ENCODE measurements at regions not wholly inside any gene's neighbourhood (a gene's known extent, or its start where the extent isn't known, plus 50 kb on each side); places are given as distances from the start of the nearest gene placed in this dataset.

- 61 to 77% methylated on average over 2 of the region's 2 CpGs for WGBS, 2 donors
- no peak for DNase-seq
- Histone ChIP-seq H3K27ac (ENCODE audit: low read depth in 1 of 2, low read length in 1 of 2) (no peak overlapping the region), H3K27me3 (ENCODE audit: control insufficient read depth in 3 of 3, insufficient read depth in 3 of 3, low read length in 2 of 3) (no peaks in the 10 kb centered on the region), H3K36me3 (ENCODE audit: control insufficient read depth in 4 of 4, insufficient read depth in 4 of 4, low read length in 4 of 4) (no peaks in the 10 kb centered on the region), H3K4me3 (no peak overlapping the region), H3K4me1 (ENCODE audit: control insufficient read depth in 5 of 5, insufficient read depth in 5 of 5, low read length in 5 of 5) (no peaks in the 10 kb centered on the region), H3K9me3 (ENCODE audit: control insufficient read depth in 4 of 4, insufficient read depth in 3 of 4, low read length in 3 of 4) (peaks cover 0 to 4% (median 0%) of the 10 kb centered on the region in 4 donors), H3K9ac (ENCODE audit: insufficient read depth in 1 of 2, low read length in 2 of 2) (no peak overlapping the region)
- no peak for TF ChIP-seq CTCF (IDR thresholded peaks at IDR 0.05; ENCODE audit: control extremely low read depth, extremely low read depth)
- ATAC-seq (ENCODE audit: insufficient read depth, low FRiP score): no peak
Observed at GRCh38 chr7:119578116-119578515, 694.9 kb upstream of the KCND2 start.

DNA sequence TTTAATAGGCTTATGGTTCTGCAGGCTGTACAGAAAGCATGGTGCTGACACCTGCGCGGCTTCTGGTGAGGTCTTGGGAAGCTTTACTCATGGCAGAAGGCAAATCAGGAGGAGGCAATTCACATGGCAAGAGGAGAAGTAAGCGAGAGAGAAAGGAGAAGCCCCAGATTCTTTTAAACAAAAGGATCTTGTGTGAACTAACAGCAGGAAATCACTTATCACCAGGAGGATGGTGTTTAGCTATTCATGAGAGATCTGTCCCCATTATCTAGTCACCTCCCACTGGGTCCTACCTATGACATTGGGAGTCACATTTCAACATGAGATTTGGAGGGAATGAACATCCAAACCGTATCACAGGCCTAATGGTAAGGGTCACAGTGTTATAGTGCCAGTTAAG is 678.0 kb upstream of the KCND2 start:
- no peaks in the 10 kb centered on the region for H3K36me3 ChIP-seq (ENCODE audit: control insufficient read depth in 4 of 4, insufficient read depth in 4 of 4, low read length in 4 of 4)
- H3K4me3 ChIP-seq: no peak overlapping the region
- no peak overlapping the region for H3K27ac ChIP-seq (ENCODE audit: low read depth in 1 of 2, low read length in 1 of 2)
- H3K4me1 ChIP-seq (ENCODE audit: control insufficient read depth in 5 of 5, insufficient read depth in 5 of 5, low read length in 5 of 5): no peaks in the 10 kb centered on the region
- no peak for ATAC-seq (ENCODE audit: insufficient read depth, low FRiP score)
- DNase-seq: no peak
- no peaks in the 10 kb centered on the region for H3K9me3 ChIP-seq (ENCODE audit: control insufficient read depth in 4 of 4, insufficient read depth in 3 of 4, low read length in 3 of 4)
- no peak overlapping the region for H3K9ac ChIP-seq (ENCODE audit: insufficient read depth in 1 of 2, low read length in 2 of 2)
- no peak for TF ChIP-seq CTCF (IDR thresholded peaks at IDR 0.05; ENCODE audit: control extremely low read depth, extremely low read depth)
- WGBS, 2 donors: 42 to 43% methylated on average over 4 of the region's 4 CpGs
- no peaks in the 10 kb centered on the region for H3K27me3 ChIP-seq (ENCODE audit: control insufficient read depth in 3 of 3, insufficient read depth in 3 of 3, low read length in 2 of 3)

- WGBS, 2 donors: 71% methylated on average over 1 of the region's 1 CpG
- no peak for ATAC-seq (ENCODE audit: insufficient read depth, low FRiP score)
- H3K36me3 ChIP-seq (ENCODE audit: control insufficient read depth in 4 of 4, insufficient read depth in 4 of 4, low read length in 4 of 4): no peaks in the 10 kb centered on the region
Observed at GRCh38 chr7:119596651-119597050, 676.3 kb upstream of the KCND2 start.

More at GRCh38 chr7:119596651-119597050, 676.3 kb upstream of the KCND2 start:
- Histone ChIP-seq H3K4me1 (ENCODE audit: control insufficient read depth in 5 of 5, insufficient read depth in 5 of 5, low read length in 5 of 5) (no peaks in the 10 kb centered on the region), H3K9ac (ENCODE audit: insufficient read depth in 1 of 2, low read length in 2 of 2) (no peak overlapping the region), H3K27ac (ENCODE audit: low read depth in 1 of 2, low read length in 1 of 2) (no peak overlapping the region), H3K27me3 (ENCODE audit: control insufficient read depth in 3 of 3, insufficient read depth in 3 of 3, low read length in 2 of 3) (no peaks in the 10 kb centered on the region), H3K4me3 (no peak overlapping the region), H3K9me3 (ENCODE audit: control insufficient read depth in 4 of 4, insufficient read depth in 3 of 4, low read length in 3 of 4) (no peaks in the 10 kb centered on the region)
- no peak for DNase-seq
- no peak for TF ChIP-seq CTCF (IDR thresholded peaks at IDR 0.05; ENCODE audit: control extremely low read depth, extremely low read depth)
